Brain microvascular endothelial cell (primary cell): ENCODE measurements at regions not wholly inside any gene's neighbourhood (a gene's known extent, or its start where the extent isn't known, plus 50 kb on each side); places are given as distances from the start of the nearest gene placed in this dataset.

Source experiments
- DNase-seq: peaks from one replicate; pipeline ENCODE4 v3.0.0-alpha.2; 2020
- H3K27ac ChIP-seq: fragments of 250-450 bp; sonication (Bioruptor Pico); 2 replicates; pipeline ENCODE4 v1.5.1; 2020; ENCODE audit warnings: mild to moderate bottlenecking, moderate library complexity
- H3K27me3 ChIP-seq: fragments of 250-450 bp; sonication (Bioruptor Pico); replicated peaks from 2 replicates; pipeline ENCODE4 v1.5.1; 2020; ENCODE audit warnings: mild to moderate bottlenecking
- H3K36me3 ChIP-seq: fragments of 250-450 bp; sonication (Bioruptor Pico); replicated peaks from 2 replicates; pipeline ENCODE4 v1.5.1; 2020; ENCODE audit warnings: mild to moderate bottlenecking
- H3K4me3 ChIP-seq: 2 replicates; pipeline ENCODE4 v1.5.1; 2011; ENCODE audit warnings: low read depth, mild to moderate bottlenecking, control low read depth, low read length, moderate library complexity
- in situ Hi-C: cut with HindIII; loops from 2 replicates; pipeline ENCODE4 v1.10.0; 2017; ENCODE audit warnings: low sequenced_read_pairs, low pct_ligation_motif_present
- TF ChIP-seq, protein P1 (sequence below): IDR thresholded peaks from 2 replicates; pipeline ENCODE4 v1.5.1; 2011; ENCODE audit warnings: low read depth, mild to moderate bottlenecking, moderate library complexity, low read length, control low read depth, inconsistent platforms; ENCODE audit errors: missing control alignments

DNA sequence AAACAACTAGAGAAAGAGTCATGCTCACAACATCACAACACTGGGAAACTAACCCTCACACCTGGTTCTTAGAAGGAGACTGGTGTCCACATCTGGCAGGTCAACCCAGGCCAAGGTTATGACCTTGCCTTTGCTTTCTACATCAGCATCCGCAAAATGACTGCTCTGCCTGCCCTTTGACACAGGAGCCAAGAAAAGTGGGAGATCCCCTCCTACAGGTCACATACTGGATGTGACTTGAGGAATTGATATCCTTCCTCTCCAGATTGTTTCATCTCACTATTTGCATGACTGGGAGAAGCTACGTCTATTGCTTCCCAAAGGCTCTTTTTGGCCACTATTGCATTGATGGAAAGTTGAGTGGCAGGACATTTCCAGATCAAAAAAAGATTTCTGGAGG lies 115.5 kb downstream of the MIS18A start:
- TF ChIP-seq, protein P1, sequence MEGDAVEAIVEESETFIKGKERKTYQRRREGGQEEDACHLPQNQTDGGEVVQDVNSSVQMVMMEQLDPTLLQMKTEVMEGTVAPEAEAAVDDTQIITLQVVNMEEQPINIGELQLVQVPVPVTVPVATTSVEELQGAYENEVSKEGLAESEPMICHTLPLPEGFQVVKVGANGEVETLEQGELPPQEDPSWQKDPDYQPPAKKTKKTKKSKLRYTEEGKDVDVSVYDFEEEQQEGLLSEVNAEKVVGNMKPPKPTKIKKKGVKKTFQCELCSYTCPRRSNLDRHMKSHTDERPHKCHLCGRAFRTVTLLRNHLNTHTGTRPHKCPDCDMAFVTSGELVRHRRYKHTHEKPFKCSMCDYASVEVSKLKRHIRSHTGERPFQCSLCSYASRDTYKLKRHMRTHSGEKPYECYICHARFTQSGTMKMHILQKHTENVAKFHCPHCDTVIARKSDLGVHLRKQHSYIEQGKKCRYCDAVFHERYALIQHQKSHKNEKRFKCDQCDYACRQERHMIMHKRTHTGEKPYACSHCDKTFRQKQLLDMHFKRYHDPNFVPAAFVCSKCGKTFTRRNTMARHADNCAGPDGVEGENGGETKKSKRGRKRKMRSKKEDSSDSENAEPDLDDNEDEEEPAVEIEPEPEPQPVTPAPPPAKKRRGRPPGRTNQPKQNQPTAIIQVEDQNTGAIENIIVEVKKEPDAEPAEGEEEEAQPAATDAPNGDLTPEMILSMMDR = no peak
- in situ Hi-C loops = no loop called here
- no peak for DNase-seq
- Histone ChIP-seq H3K27ac (no peak overlapping the region), H3K4me3 (no peak overlapping the region), H3K36me3 (no peaks in the 10 kb centered on the region), H3K27me3 (no peaks in the 10 kb centered on the region)

DNA sequence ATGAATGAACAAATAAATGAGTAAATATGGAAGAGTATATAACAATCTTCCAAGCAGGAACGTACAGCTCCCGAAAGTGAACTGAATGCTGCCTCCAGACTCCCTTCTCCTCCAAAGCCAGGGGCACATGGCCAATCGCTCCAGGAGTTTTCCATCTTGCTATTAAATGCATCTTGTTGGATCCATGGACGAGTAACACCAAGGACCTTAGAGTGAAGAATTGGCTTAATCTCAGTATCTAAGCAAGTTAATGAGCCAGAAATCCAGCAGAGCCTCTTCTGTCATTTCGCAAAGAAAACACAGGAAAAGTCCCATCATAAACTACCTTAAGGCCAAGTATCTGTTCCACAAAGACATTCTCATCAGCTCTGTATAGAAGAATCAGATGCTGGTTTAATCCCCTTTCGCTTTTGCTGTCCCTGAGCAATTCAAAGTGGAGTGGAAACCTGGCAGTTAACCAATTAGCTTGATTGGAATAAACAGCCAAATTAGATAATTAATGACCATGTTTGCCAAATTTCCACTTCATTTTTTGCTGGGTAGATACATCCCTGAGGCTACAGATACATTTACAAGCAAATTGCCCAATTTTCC lies 116.0 kb downstream of the MIS18A start:
- in situ Hi-C loops = no loop called here
- TF ChIP-seq, protein P1 = no peak
- no peak overlapping the region for H3K27ac ChIP-seq
- DNase-seq = no peak
- H3K27me3 ChIP-seq = no peaks in the 10 kb centered on the region
- no peaks in the 10 kb centered on the region for H3K36me3 ChIP-seq
- H3K4me3 ChIP-seq = no peak overlapping the region

DNA sequence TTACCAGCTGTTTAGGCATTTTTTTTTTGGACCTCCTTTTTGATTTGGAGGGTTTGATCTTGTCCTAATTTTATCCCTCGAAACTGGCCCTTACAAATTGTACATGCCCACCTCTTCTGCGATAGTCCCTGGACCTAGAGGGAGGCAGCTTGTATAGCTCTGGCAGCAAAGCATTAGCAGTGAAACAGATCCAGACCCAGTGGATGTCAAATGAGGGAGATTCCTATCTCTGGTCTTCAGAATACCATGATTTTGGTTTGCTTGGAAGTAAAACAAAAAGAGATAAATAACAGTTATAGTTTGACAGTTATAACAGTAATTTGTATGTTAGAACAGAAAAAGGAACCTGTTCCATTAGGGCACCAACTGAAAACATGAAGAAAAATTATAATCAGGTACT lies 123.6 kb downstream of the MIS18A start:
- Histone ChIP-seq H3K27me3 (no peaks in the 10 kb centered on the region), H3K36me3 (no peaks in the 10 kb centered on the region), H3K4me3 (no peak overlapping the region), H3K27ac (no peak overlapping the region)
- DNase-seq = no peak
- TF ChIP-seq, protein P1 = no peak
- in situ Hi-C loops = no loop called here

DNA sequence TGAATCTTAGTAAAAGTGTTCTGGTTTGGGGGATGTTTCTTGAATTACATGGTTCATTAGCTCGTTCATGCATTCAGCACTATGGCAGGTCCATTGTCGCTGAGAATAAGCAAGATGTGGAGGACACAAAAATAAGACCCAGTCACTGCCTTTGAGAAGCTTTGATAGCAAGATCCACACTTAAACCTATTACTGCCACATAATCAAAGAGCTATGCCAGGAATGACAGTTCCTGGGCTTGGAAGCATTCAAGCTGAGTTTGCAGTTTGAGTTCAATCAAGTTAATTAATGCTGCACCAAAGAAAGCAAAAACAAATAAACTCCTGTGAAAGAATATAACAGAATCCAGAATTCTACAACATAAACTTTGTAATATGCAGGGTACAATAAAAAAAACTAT lies 131.8 kb downstream of the MIS18A start:
- Histone ChIP-seq H3K36me3 (no peaks in the 10 kb centered on the region), H3K4me3 (no peak overlapping the region), H3K27me3 (no peaks in the 10 kb centered on the region), H3K27ac (no peak overlapping the region)
- TF ChIP-seq, protein P1 = no peak
- in situ Hi-C loops = no loop called here
- DNase-seq = no peak

DNA sequence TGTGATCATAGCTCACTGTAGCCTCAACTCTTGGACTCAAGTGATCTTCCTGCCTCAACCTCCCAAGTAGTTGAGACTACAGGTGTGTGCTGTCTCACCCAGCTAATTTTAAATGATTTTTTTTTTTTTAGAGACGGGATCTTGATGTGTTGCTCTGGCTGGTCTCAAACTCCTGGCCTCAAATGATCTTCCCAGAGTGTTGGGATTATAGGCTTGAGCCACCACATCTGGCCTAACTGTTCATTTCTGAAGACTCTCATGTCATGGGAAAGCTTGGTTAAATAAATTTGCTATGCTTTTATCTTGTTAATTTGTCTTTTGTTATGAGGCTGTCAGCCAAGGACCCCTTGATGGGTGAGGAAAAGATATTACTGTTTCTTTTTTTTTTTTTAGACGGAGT lies 134.0 kb downstream of the MIS18A start:
- in situ Hi-C loops = no loop called here
- TF ChIP-seq, protein P1 = no peak
- no peaks in the 10 kb centered on the region for H3K36me3 ChIP-seq
- DNase-seq = no peak
- no peaks in the 10 kb centered on the region for H3K27me3 ChIP-seq
- H3K4me3 ChIP-seq = no peak overlapping the region
- no peak overlapping the region for H3K27ac ChIP-seq

DNA sequence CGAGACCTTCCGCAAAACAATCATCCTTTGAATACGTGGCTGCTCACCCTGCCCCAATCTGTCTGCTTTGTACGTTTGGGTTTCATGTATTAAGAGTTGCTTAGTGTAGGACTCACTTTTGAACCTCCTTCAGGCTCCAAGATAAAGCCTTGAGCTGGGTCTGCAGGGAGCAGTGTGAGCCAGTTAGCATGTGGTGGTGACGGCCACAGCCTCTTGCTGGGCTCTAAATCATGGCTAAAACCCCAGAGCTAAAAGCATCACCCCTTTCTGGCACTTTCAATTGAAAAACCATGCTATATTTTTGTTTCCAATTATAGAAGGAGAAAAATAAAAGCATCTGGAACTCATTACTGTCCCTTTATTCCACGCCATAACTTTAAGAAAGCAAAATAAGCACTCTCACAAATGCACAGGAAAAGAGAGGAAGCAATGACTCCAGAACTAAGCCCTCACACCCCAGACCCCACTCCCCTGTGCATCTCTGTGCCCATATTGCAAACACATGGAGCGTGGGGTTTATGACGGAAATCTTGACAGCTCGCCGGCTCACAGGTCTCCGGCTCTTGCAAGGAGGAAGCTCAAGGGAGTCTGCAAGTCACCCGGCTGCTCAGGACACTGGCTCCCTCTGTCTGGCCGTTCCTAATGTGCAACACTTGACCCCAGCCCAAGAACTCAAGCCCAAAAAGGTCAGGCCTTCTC lies 135.5 kb downstream of the MIS18A start:
- Histone ChIP-seq H3K36me3 (no peaks in the 10 kb centered on the region), H3K27me3 (no peaks in the 10 kb centered on the region), H3K27ac (no peak overlapping the region), H3K4me3 (no peak overlapping the region)
- TF ChIP-seq, protein P1 = no peak
- in situ Hi-C loops = no loop called here
- no peak for DNase-seq
